Neural cell (in vitro differentiated cells): ENCODE measurements at regions not wholly inside any gene's neighbourhood (a gene's known extent, or its start where the extent isn't known, plus 50 kb on each side); places are given as distances from the start of the nearest gene placed in this dataset.

Source experiments
- H2AFZ ChIP-seq: fragments of 200-600, 300-800 bp; sonication (generic), shearing (Covaris generic); 2 replicates; pipeline ENCODE4 v1.6.0; 2014; ENCODE audit warnings: low read depth, mild to moderate bottlenecking, antibody characterized with exemption, low read length, moderate library complexity
- H3F3A ChIP-seq: fragments of 200-600 bp; shearing (Covaris generic); 2 replicates; pipeline ENCODE4 v1.6.1; 2016; ENCODE audit warnings: mild to moderate bottlenecking, moderate library complexity, mixed read lengths, antibody characterized with exemption, low read length; ENCODE audit not compliant: insufficient read depth, poor library complexity, severe bottlenecking
- H3K27ac ChIP-seq: fragments of 200-600, 300-800 bp; sonication (generic), shearing (Covaris generic); 2 replicates; pipeline ENCODE4 v1.5.1; 2014; ENCODE audit warnings: mild to moderate bottlenecking, low read length, moderate library complexity
- H3K27me3 ChIP-seq: fragments of 300-800, 200-600 bp; sonication (generic), shearing (Covaris generic); 2 replicates; pipeline ENCODE4 v1.6.0; 2014; ENCODE audit warnings: mild to moderate bottlenecking, low read depth, low read length, moderate library complexity; ENCODE audit not compliant: insufficient read depth
- H3K36me3 ChIP-seq: fragments of 300-800, 200-600 bp; sonication (generic), shearing (Covaris generic); 2 replicates; pipeline ENCODE4 v1.5.1; 2014; ENCODE audit warnings: mild to moderate bottlenecking, antibody characterized with exemption, low read length, moderate library complexity; ENCODE audit not compliant: insufficient read depth
- H3K4me2 ChIP-seq: fragments of 300-800, 200-600 bp; sonication (generic), shearing (Covaris generic); 2 replicates; pipeline ENCODE4 v1.6.0; 2014; ENCODE audit warnings: mild to moderate bottlenecking, low read length
- H3K4me3 ChIP-seq: fragments of 300-800, 200-600 bp; sonication (generic), shearing (Covaris generic); 2 replicates; pipeline ENCODE4 v1.5.1; 2014; ENCODE audit warnings: mild to moderate bottlenecking, low read length, moderate library complexity
- H3K79me2 ChIP-seq: fragments of 200-600 bp; shearing (Covaris generic); replicated peaks from 2 replicates; pipeline ENCODE4 v1.6.0; 2014; ENCODE audit warnings: mild to moderate bottlenecking, low read length, moderate library complexity; ENCODE audit not compliant: insufficient read depth
- H3K9ac ChIP-seq: fragments of 300-800, 200-600 bp; sonication (generic), shearing (Covaris generic); 2 replicates; pipeline ENCODE4 v1.6.1; 2016; ENCODE audit warnings: mild to moderate bottlenecking, low read length, mixed read lengths
- H3K9me2 ChIP-seq: fragments of 200-600 bp; shearing (Covaris generic); 2 replicates; pipeline ENCODE4 v1.6.1; 2016; ENCODE audit warnings: mild to moderate bottlenecking, low read length, mixed read lengths; ENCODE audit not compliant: insufficient read depth
- H3K9me3 ChIP-seq: fragments of 200-600, 300-800 bp; sonication (generic), shearing (Covaris generic); 2 replicates; pipeline ENCODE4 v1.6.1; 2016; ENCODE audit warnings: mild to moderate bottlenecking, mixed run types, low read length, moderate library complexity, mixed read lengths
- H4K20me1 ChIP-seq: fragments of 200-600 bp; shearing (Covaris generic); 2 replicates; pipeline ENCODE4 v1.6.1; 2016; ENCODE audit warnings: mild to moderate bottlenecking, mixed run types; ENCODE audit not compliant: insufficient read depth
- CTCF ChIP-seq: fragments of 450-650 bp; IDR thresholded peaks from 2 replicates; pipeline ENCODE4 v1.5.1; 2014; ENCODE audit warnings: antibody characterized with exemption, mild to moderate bottlenecking, moderate library complexity; ENCODE audit not compliant: poor library complexity, severe bottlenecking
- EP300 ChIP-seq: fragments of 450-650 bp; conservative IDR thresholded peaks from 2 replicates; pipeline ENCODE4 v1.6.1; 2014; ENCODE audit warnings: antibody characterized with exemption, mild to moderate bottlenecking, moderate library complexity; ENCODE audit not compliant: poor library complexity, severe bottlenecking
- EZH2 ChIP-seq: fragments of 200-600, 300-800 bp; shearing (Covaris generic), sonication (generic); IDR thresholded peaks from 2 replicates; pipeline ENCODE4 v1.6.1; 2014; ENCODE audit warnings: antibody characterized with exemption, low read length, borderline replicate concordance, mild to moderate bottlenecking; ENCODE audit not compliant: insufficient read depth, poor library complexity, severe bottlenecking
- MXI1 ChIP-seq: fragments of 450-650 bp; conservative IDR thresholded peaks from 2 replicates; pipeline ENCODE4 v1.6.1; 2014; ENCODE audit warnings: antibody characterized with exemption, mild to moderate bottlenecking; ENCODE audit not compliant: poor library complexity, severe bottlenecking
- POLR2AphosphoS5 ChIP-seq: IDR thresholded peaks from 2 replicates; pipeline ENCODE4 v1.6.1; 2012
- RAD21 ChIP-seq: fragments of 450-650 bp; conservative IDR thresholded peaks from 2 replicates; pipeline ENCODE4 v1.6.1; 2014; ENCODE audit warnings: antibody characterized with exemption, mild to moderate bottlenecking, moderate library complexity
- REST ChIP-seq: IDR thresholded peaks from 2 replicates; pipeline ENCODE4 v1.6.1; 2012; ENCODE audit warnings: borderline replicate concordance
- SMC3 ChIP-seq: fragments of 450-650 bp; conservative IDR thresholded peaks from 2 replicates; pipeline ENCODE4 v1.6.1; 2014; ENCODE audit warnings: antibody characterized with exemption, mild to moderate bottlenecking, moderate library complexity; ENCODE audit not compliant: poor library complexity
- TAF1 ChIP-seq: IDR thresholded peaks from 2 replicates; pipeline ENCODE4 v1.6.1; 2012; ENCODE audit warnings: low read depth

GRCh38 chr2:117299451-117299850 is 515.0 kb upstream of the DDX18 start:
- no peak overlapping the region for H3K9ac ChIP-seq
- no peaks in the 10 kb centered on the region for H3K9me3 ChIP-seq
- no peaks in the 10 kb centered on the region for H4K20me1 ChIP-seq
- no peaks in the 10 kb centered on the region for H3K36me3 ChIP-seq
- no peak overlapping the region for H2AFZ ChIP-seq
- no peak overlapping the region for H3K27ac ChIP-seq
- H3K4me3 ChIP-seq: no peak overlapping the region
- no peaks in the 10 kb centered on the region for H3K9me2 ChIP-seq
- H3F3A ChIP-seq: no peaks in the 10 kb centered on the region
- H3K79me2 ChIP-seq: no peaks in the 10 kb centered on the region
- TF ChIP-seq RAD21: no peak
- no peak for TF ChIP-seq TAF1
- TF ChIP-seq POLR2AphosphoS5: no peak
- no peak for TF ChIP-seq EZH2
- no peak for TF ChIP-seq CTCF
- TF ChIP-seq MXI1: no peak
- H3K4me2 ChIP-seq: no peak overlapping the region
- H3K27me3 ChIP-seq: no peaks in the 10 kb centered on the region

GRCh38 chr2:117308861-117309770 is 505.4 kb upstream of the DDX18 start:
- H3K27ac ChIP-seq: no peak overlapping the region
- H3K9me3 ChIP-seq: no peaks in the 10 kb centered on the region
- H3K9me2 ChIP-seq: no peaks in the 10 kb centered on the region
- H3K4me2 ChIP-seq: no peak overlapping the region
- H2AFZ ChIP-seq: no peak overlapping the region
- no peak overlapping the region for H3K4me3 ChIP-seq
- no peak for TF ChIP-seq SMC3
- TF ChIP-seq MXI1: no peak
- no peak for TF ChIP-seq TAF1
- no peak for TF ChIP-seq EP300
- TF ChIP-seq POLR2AphosphoS5: no peak
- TF ChIP-seq REST: no peak
- TF ChIP-seq RAD21: no peak
- TF ChIP-seq CTCF: no peak
- TF ChIP-seq EZH2: no peak
- no peaks in the 10 kb centered on the region for H3K79me2 ChIP-seq
- H3K9ac ChIP-seq: no peak overlapping the region
- no peaks in the 10 kb centered on the region for H4K20me1 ChIP-seq
- no peaks in the 10 kb centered on the region for H3K36me3 ChIP-seq
- no peaks in the 10 kb centered on the region for H3F3A ChIP-seq
- H3K27me3 ChIP-seq: no peaks in the 10 kb centered on the region
